IPS-18a (cell line): ENCODE measurements at regions not wholly inside any gene's neighbourhood (a gene's known extent, or its start where the extent isn't known, plus 50 kb on each side); places are given as distances from the start of the nearest gene placed in this dataset.
"Not testable (repeated sequence)": the region's sequence is repeated elsewhere in the genome, so short reads cannot be mapped to it uniquely, and the experiment has no call there.

Source experiments
- H3K27ac ChIP-seq: one replicate; pipeline ENCODE4 v1.5.1; 2013; ENCODE audit warnings: low read length
- H3K27me3 ChIP-seq: one replicate; pipeline ENCODE4 v1.6.1; 2013; ENCODE audit warnings: mild to moderate bottlenecking, low read length; ENCODE audit not compliant: control insufficient read depth, insufficient read depth
- H3K36me3 ChIP-seq: one replicate; pipeline ENCODE4 v1.6.1; 2013; ENCODE audit warnings: low read depth, low read length; ENCODE audit not compliant: control insufficient read depth
- H3K4me1 ChIP-seq: one replicate; pipeline ENCODE4 v1.6.1; 2013; ENCODE audit warnings: low read depth, low read length; ENCODE audit not compliant: control insufficient read depth
- H3K4me3 ChIP-seq: one replicate; pipeline ENCODE4 v1.5.1; 2013; ENCODE audit warnings: low read length
- H3K9ac ChIP-seq: one replicate; pipeline ENCODE4 v1.6.1; 2013; ENCODE audit warnings: mild to moderate bottlenecking, low read length, moderate library complexity
- H3K9me3 ChIP-seq: one replicate; pipeline ENCODE4 v1.6.1; 2013; ENCODE audit warnings: low read depth, low read length; ENCODE audit not compliant: control insufficient read depth

- Histone ChIP-seq H3K9me3 (no peaks in the 10 kb centered on the region), H3K27ac (no peak overlapping the region), H3K4me1 (no peaks in the 10 kb centered on the region), H3K9ac (no peak overlapping the region), H3K36me3 (no peaks in the 10 kb centered on the region), H3K4me3 (no peak overlapping the region), H3K27me3 (no peaks in the 10 kb centered on the region)
Measured at GRCh38 chr15:62250186-62250585, 85.1 kb upstream of the C2CD4B start.

GRCh38 chr15:62250978-62251377 is 85.9 kb upstream of the C2CD4B start:
- Histone ChIP-seq H3K9ac (no peak overlapping the region), H3K27me3 (no peaks in the 10 kb centered on the region), H3K9me3 (no peaks in the 10 kb centered on the region), H3K27ac (no peak overlapping the region), H3K36me3 (no peaks in the 10 kb centered on the region), H3K4me1 (no peaks in the 10 kb centered on the region), H3K4me3 (no peak overlapping the region)

- no peak overlapping the region for H3K27ac ChIP-seq
- no peak overlapping the region for H3K4me3 ChIP-seq
- H3K9me3 ChIP-seq = no peaks in the 10 kb centered on the region
- H3K36me3 ChIP-seq = no peaks in the 10 kb centered on the region
- H3K27me3 ChIP-seq = no peaks in the 10 kb centered on the region
- H3K4me1 ChIP-seq = no peaks in the 10 kb centered on the region
- H3K9ac ChIP-seq = no peak overlapping the region
Measured at GRCh38 chr15:62253294-62253693, 88.2 kb upstream of the C2CD4B start.

GRCh38 chr15:62254137-62254934 is 89.3 kb upstream of the C2CD4B start:
- Histone ChIP-seq H3K9ac (no peak overlapping the region), H3K4me3 (no peak overlapping the region), H3K27ac (no peak overlapping the region), H3K9me3 (no peaks in the 10 kb centered on the region), H3K4me1 (no peaks in the 10 kb centered on the region), H3K36me3 (no peaks in the 10 kb centered on the region), H3K27me3 (no peaks in the 10 kb centered on the region)

GRCh38 chr15:62256430-62256829 is 91.3 kb upstream of the C2CD4B start:
- not testable (repeated sequence) for H3K27me3 ChIP-seq, H3K9me3 ChIP-seq, H3K27ac ChIP-seq, H3K4me3 ChIP-seq, H3K36me3 ChIP-seq, H3K9ac ChIP-seq, H3K4me1 ChIP-seq

GRCh38 chr15:62257996-62258521 is 93.0 kb upstream of the C2CD4B start:
- Histone ChIP-seq H3K27ac (no peak overlapping the region), H3K4me3 (no peak overlapping the region), H3K9me3 (peaks cover 22% of the 10 kb centered on the region), H3K36me3 (no peaks in the 10 kb centered on the region), H3K9ac (no peak overlapping the region), H3K27me3 (no peaks in the 10 kb centered on the region), H3K4me1 (no peaks in the 10 kb centered on the region)

- Histone ChIP-seq H3K36me3 (no peaks in the 10 kb centered on the region), H3K4me1 (no peaks in the 10 kb centered on the region), H3K27ac (no peak overlapping the region), H3K9me3 (peaks cover 25% of the 10 kb centered on the region), H3K4me3 (no peak overlapping the region), H3K9ac (no peak overlapping the region), H3K27me3 (no peaks in the 10 kb centered on the region)
Measured at GRCh38 chr15:62262305-62262941, 97.3 kb upstream of the C2CD4B start.

GRCh38 chr15:62264196-62264595 is 99.1 kb upstream of the C2CD4B start:
- Histone ChIP-seq H3K9ac (no peak overlapping the region), H3K27me3 (no peaks in the 10 kb centered on the region), H3K4me1 (no peaks in the 10 kb centered on the region), H3K36me3 (no peaks in the 10 kb centered on the region), H3K4me3 (no peak overlapping the region), H3K27ac (no peak overlapping the region), H3K9me3 (peaks cover 34% of the 10 kb centered on the region)

- no peaks in the 10 kb centered on the region for H3K27me3 ChIP-seq
- no peaks in the 10 kb centered on the region for H3K4me1 ChIP-seq
- no peak overlapping the region for H3K27ac ChIP-seq
- no peak overlapping the region for H3K4me3 ChIP-seq
- H3K9me3 ChIP-seq = peaks cover 26% of the 10 kb centered on the region
- no peak overlapping the region for H3K9ac ChIP-seq
- no peaks in the 10 kb centered on the region for H3K36me3 ChIP-seq
Measured at GRCh38 chr15:62269504-62269903, 104.4 kb upstream of the C2CD4B start.

GRCh38 chr15:62270216-62270921 is 105.3 kb upstream of the C2CD4B start:
- Histone ChIP-seq H3K27me3 (no peaks in the 10 kb centered on the region), H3K4me1 (no peaks in the 10 kb centered on the region), H3K4me3 (no peak overlapping the region), H3K9me3 (peaks cover 26% of the 10 kb centered on the region), H3K27ac (no peak overlapping the region), H3K36me3 (no peaks in the 10 kb centered on the region), H3K9ac (no peak overlapping the region)

GRCh38 chr15:62272290-62272689 is 107.2 kb upstream of the C2CD4B start:
- Histone ChIP-seq H3K9ac (no peak overlapping the region), H3K36me3 (no peaks in the 10 kb centered on the region), H3K27ac (no peak overlapping the region), H3K9me3 (peaks cover 26% of the 10 kb centered on the region), H3K4me3 (no peak overlapping the region), H3K4me1 (no peaks in the 10 kb centered on the region), H3K27me3 (no peaks in the 10 kb centered on the region)
